Aorta (tissue), 5 donors: ENCODE measurements at regions not wholly inside any gene's neighbourhood (a gene's known extent, or its start where the extent isn't known, plus 50 kb on each side); places are given as distances from the start of the nearest gene placed in this dataset.
"Not testable (repeated sequence)": the region's sequence is repeated elsewhere in the genome, so short reads cannot be mapped to it uniquely, and the experiment has no call there.

ENCODE experiments used
- ATAC-seq: fragments of 200-7000 bp; cut with Tn5 transposase; one replicate; pipeline ENCODE4 v1.9.1; 2022; ENCODE audit warnings: moderate library complexity; ENCODE audit not compliant: low FRiP score
- DNase-seq, 2 donors: peaks; one replicate each; pipeline ENCODE4 v3.0.0-alpha.2; 2020
- H3K27ac ChIP-seq, 2 donors: one replicate each; pipeline ENCODE4 v1.5.1; 2013; ENCODE audit warnings: low read length in 2 of 2, mild to moderate bottlenecking in 2 of 2, moderate library complexity in 2 of 2, control low read depth in 1 of 2, inconsistent platforms in 1 of 2, low read depth in 1 of 2
- H3K27me3 ChIP-seq, 2 donors: one replicate each; pipeline ENCODE4 v1.6.1; 2013; ENCODE audit warnings: control low read depth in 1 of 2, low read length in 1 of 2, mild to moderate bottlenecking in 1 of 2, moderate library complexity in 1 of 2; ENCODE audit not compliant: insufficient read depth in 2 of 2, control insufficient read depth in 1 of 2
- H3K36me3 ChIP-seq, 2 donors: one replicate each; pipeline ENCODE4 v1.6.1; 2013; ENCODE audit warnings: control low read depth in 1 of 2, low read length in 1 of 2, mild to moderate bottlenecking in 1 of 2; ENCODE audit not compliant: insufficient read depth in 2 of 2, control insufficient read depth in 1 of 2
- H3K4me1 ChIP-seq, 2 donors: one replicate each; pipeline ENCODE4 v1.6.1; 2013; ENCODE audit warnings: low read length in 2 of 2, control low read depth in 1 of 2, mild to moderate bottlenecking in 1 of 2, moderate library complexity in 1 of 2; ENCODE audit not compliant: insufficient read depth in 2 of 2, control insufficient read depth in 1 of 2
- H3K4me3 ChIP-seq, 2 donors: one replicate each; pipeline ENCODE4 v1.5.1; 2013; ENCODE audit warnings: low read length in 2 of 2, control low read depth in 1 of 2, mild to moderate bottlenecking in 1 of 2
- H3K9me3 ChIP-seq: one replicate; pipeline ENCODE4 v1.6.1; 2013; ENCODE audit warnings: mild to moderate bottlenecking, low read length; ENCODE audit not compliant: control insufficient read depth
- WGBS, 2 donors: extraction: QIAGEN DNeasy Blood & Tissue Kit; methylation state at CpG; one replicate each; pipeline ENCODE4 v1.1.7; 2013; 5-methylcytosine and 5-hydroxymethylcytosine counted together
- intact Hi-C, 2 donors: fragments of 100-400 bp; cut with DNase I; formaldehyde crosslinking; loops; one replicate each; pipeline versions ENCODE4 v1.14.2 to v1.15.0; 2022
- donor health status: healthy with polysubstance abuse.
- donor health status: Bipolar disorder and iron deficiency.
- donor health status: DM: no; HTN: no; CAD: no.
- donor health status: DM: no; HTN: no; CAD: no.
- donor health status: DM: yes; HTN: yes; CAD: no.

GRCh38 chr4:24181005-24181404 is 291.2 kb upstream of the PPARGC1A start:
- ATAC-seq (no peak), DNase-seq (no peak)
- no peaks in the 10 kb centered on the region for H3K9me3 ChIP-seq
- WGBS, 2 donors = 86 to 88% methylated on average over 2 of the region's 2 CpGs
- H3K4me3 ChIP-seq = no peak overlapping the region
- no peaks in the 10 kb centered on the region for H3K36me3 ChIP-seq
- intact Hi-C loops = no loop called here
- no peaks in the 10 kb centered on the region for H3K4me1 ChIP-seq
- no peak overlapping the region for H3K27ac ChIP-seq
- H3K27me3 ChIP-seq = no peaks in the 10 kb centered on the region

- no peaks in the 10 kb centered on the region for H3K36me3 ChIP-seq
- ATAC-seq (no peak), DNase-seq (no peak)
- intact Hi-C loops = no loop called here
- H3K4me1 ChIP-seq = no peaks in the 10 kb centered on the region
- no peaks in the 10 kb centered on the region for H3K9me3 ChIP-seq
- no peak overlapping the region for H3K27ac ChIP-seq
- H3K27me3 ChIP-seq = no peaks in the 10 kb centered on the region
- H3K4me3 ChIP-seq = no peak overlapping the region
Observed at GRCh38 chr4:24180586-24180985, 290.7 kb upstream of the PPARGC1A start.

- Histone ChIP-seq H3K4me3 (no peak overlapping the region), H3K36me3 (no peaks in the 10 kb centered on the region), H3K4me1 (no peaks in the 10 kb centered on the region), H3K27ac (no peak overlapping the region), H3K27me3 (no peaks in the 10 kb centered on the region), H3K9me3 (no peaks in the 10 kb centered on the region)
- 90 to 92% methylated on average over 4 of the region's 4 CpGs for whole genome bisulfite sequencing, 2 donors
- no peak for DNase-seq
- ATAC-seq = no peak
- intact Hi-C loops = no loop called here
Observed at GRCh38 chr4:24179201-24179840, 289.5 kb upstream of the PPARGC1A start.

GRCh38 chr4:24177443-24177842 is 287.6 kb upstream of the PPARGC1A start:
- H3K36me3 ChIP-seq, H3K4me3 ChIP-seq, H3K27ac ChIP-seq, DNase-seq, H3K27me3 ChIP-seq, intact Hi-C loops, H3K4me1 ChIP-seq, H3K9me3 ChIP-seq, ATAC-seq: not testable (repeated sequence)
- 93% methylated on average over 2 of the region's 2 CpGs for WGBS, 2 donors

- 80 to 84% methylated on average over 7 of the region's 7 CpGs for WGBS, 2 donors
- Histone ChIP-seq H3K27ac (no peak overlapping the region), H3K36me3 (no peaks in the 10 kb centered on the region), H3K4me3 (no peak overlapping the region), H3K27me3 (no peaks in the 10 kb centered on the region), H3K9me3 (no peaks in the 10 kb centered on the region), H3K4me1 (no peaks in the 10 kb centered on the region)
- ATAC-seq (no peak), DNase-seq (no peak)
- intact Hi-C loops = no loop called here
Observed at GRCh38 chr4:24175707-24176106, 285.9 kb upstream of the PPARGC1A start.

DNA sequence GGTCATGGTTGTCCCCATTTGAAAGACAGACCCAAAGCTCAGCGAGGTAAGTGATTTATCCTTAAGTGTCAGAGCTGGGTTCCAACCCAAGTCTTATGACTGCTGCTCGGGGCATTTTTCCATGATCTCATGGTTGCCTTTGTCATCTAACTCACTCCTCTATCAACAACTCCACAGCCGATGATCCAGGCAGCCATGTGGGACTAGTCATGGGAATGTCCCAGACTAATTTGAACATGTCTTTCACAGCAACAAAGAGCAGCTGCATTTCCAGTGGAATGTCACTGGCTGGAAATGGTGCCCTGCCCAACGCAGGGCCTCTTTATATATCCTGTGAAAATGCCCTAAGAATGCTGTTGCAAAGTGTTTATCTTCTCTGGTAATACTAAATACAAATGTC is 284.8 kb upstream of the PPARGC1A start:
- H3K36me3 ChIP-seq = no peaks in the 10 kb centered on the region
- 27 to 34% methylated on average over 4 of the region's 4 CpGs for WGBS, 2 donors
- H3K9me3 ChIP-seq = no peaks in the 10 kb centered on the region
- no peak overlapping the region for H3K27ac ChIP-seq
- no peaks in the 10 kb centered on the region for H3K4me1 ChIP-seq
- no peaks in the 10 kb centered on the region for H3K27me3 ChIP-seq
- no peak for ATAC-seq
- DNase-seq = no peak
- no peak overlapping the region for H3K4me3 ChIP-seq
- intact Hi-C loops = no loop called here

DNA sequence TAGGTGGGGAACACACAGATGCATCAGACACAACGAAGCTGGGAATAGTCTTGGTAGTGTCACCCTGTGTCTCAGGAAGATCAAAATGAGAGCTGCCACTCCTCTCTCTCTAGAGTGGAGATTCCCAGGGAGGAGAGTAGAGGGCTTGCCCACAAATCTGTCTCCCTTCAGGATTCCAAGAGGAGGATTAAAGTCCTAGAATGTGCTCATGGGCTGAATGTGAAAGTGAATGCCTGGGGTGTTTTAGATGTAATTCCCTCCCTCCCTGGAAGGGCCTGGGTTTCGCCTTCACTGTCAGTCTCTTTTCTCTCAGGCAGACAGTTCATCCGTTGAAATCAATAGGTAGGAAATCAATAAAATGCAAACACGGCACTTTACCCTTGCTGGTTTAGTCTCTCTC is 282.6 kb upstream of the PPARGC1A start:
- ATAC-seq (no peak), DNase-seq (no peak)
- Histone ChIP-seq H3K9me3 (no peaks in the 10 kb centered on the region), H3K36me3 (no peaks in the 10 kb centered on the region), H3K27ac (no peak overlapping the region), H3K4me3 (no peak overlapping the region), H3K27me3 (no peaks in the 10 kb centered on the region), H3K4me1 (no peaks in the 10 kb centered on the region)
- intact Hi-C loops = no loop called here
- WGBS, 2 donors = 82 to 85% methylated on average over 4 of the region's 4 CpGs

- DNase-seq (no peak), ATAC-seq (no peak)
- H3K27me3 ChIP-seq = no peaks in the 10 kb centered on the region
- H3K4me3 ChIP-seq = no peak overlapping the region
- no peaks in the 10 kb centered on the region for H3K9me3 ChIP-seq
- no peaks in the 10 kb centered on the region for H3K4me1 ChIP-seq
- intact Hi-C loops = no loop called here
- H3K27ac ChIP-seq = no peak overlapping the region
- H3K36me3 ChIP-seq = no peaks in the 10 kb centered on the region
Observed at GRCh38 chr4:24169956-24170355, 280.1 kb upstream of the PPARGC1A start.

DNA sequence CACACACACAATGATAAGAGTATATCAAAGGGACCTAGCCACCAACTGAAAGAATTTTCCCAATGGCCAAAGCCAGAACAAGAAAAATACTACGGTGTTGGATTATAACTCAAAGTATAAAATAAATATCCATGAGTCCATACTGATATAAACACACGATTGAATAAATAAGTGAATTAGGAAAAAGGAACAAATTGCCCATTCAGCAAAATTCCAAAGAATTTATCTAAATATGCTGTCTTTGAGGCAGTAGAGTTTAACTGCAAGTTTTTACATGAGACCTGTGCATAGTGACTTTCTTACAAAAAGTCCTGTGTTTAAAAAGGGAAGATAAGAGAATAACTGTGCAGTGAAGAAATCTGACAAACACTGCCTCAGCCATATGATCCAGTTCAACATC is 278.8 kb upstream of the PPARGC1A start:
- H3K9me3 ChIP-seq = no peaks in the 10 kb centered on the region
- H3K36me3 ChIP-seq = no peaks in the 10 kb centered on the region
- WGBS, 2 donors = 28 to 39% methylated on average over 2 of the region's 2 CpGs
- no peak for ATAC-seq
- no peak for DNase-seq
- H3K4me1 ChIP-seq = no peaks in the 10 kb centered on the region
- H3K4me3 ChIP-seq = no peak overlapping the region
- no peak overlapping the region for H3K27ac ChIP-seq
- no peaks in the 10 kb centered on the region for H3K27me3 ChIP-seq
- intact Hi-C loops = no loop called here
